ENCODE measurements at regions not wholly inside any gene's neighbourhood (a gene's known extent, or its start where the extent isn't known, plus 50 kb on each side); places are given as distances from the start of the nearest gene placed in this dataset.

GRCh38 chr5:26660116-26660515, 378.3 kb downstream of the CDH9 start:
- H3K27me3 ChIP-seq, result no peaks in the 10 kb centered on the region
- H4K20me1 ChIP-seq, result no peaks in the 10 kb centered on the region; a peak in 1 of 22 replicates
- no peak overlapping the region for H3K4me2 ChIP-seq
- no peak for TF ChIP-seq Cebpa-rat (IDR thresholded peaks at IDR 0.05)
- H3K27ac ChIP-seq, result no peak overlapping the region
- H3K4me3 ChIP-seq, result no peak overlapping the region
- no peaks in the 10 kb centered on the region for H3K36me3 ChIP-seq
- H3K4me1 ChIP-seq, result no peaks in the 10 kb centered on the region
- no peak overlapping the region for H3K9ac ChIP-seq
- H3K9me3 ChIP-seq (replicated peaks in 1 of 11), result peaks cover 0 to 8% (median 0%) of the 10 kb centered on the region in 11 experiments; a peak in 1 of 22 replicates

GRCh38 chr5:26649000-26649399, 389.4 kb downstream of the CDH9 start:
- Histone ChIP-seq H3K9ac (no peak overlapping the region), H3K4me1 (no peaks in the 10 kb centered on the region), H3K4me3 (no peak overlapping the region), H3K4me2 (no peak overlapping the region), H3K27me3 (no peaks in the 10 kb centered on the region), H4K20me1 (no peaks in the 10 kb centered on the region), H3K36me3 (no peaks in the 10 kb centered on the region), H3K27ac (no peak overlapping the region), H3K9me3 (replicated peaks in 1 of 11) (no peaks in the 10 kb centered on the region; a peak in 1 of 22 replicates)
- TF ChIP-seq Cebpa-rat (IDR thresholded peaks at IDR 0.05), result no peak

GRCh38 chr5:26647781-26648180, 390.6 kb downstream of the CDH9 start:
- Histone ChIP-seq H3K9ac (no peak overlapping the region), H3K27me3 (no peaks in the 10 kb centered on the region), H3K9me3 (replicated peaks in 1 of 11) (no peaks in the 10 kb centered on the region; a peak in 1 of 22 replicates), H3K4me2 (no peak overlapping the region), H4K20me1 (no peaks in the 10 kb centered on the region), H3K27ac (no peak overlapping the region), H3K4me3 (no peak overlapping the region), H3K4me1 (no peaks in the 10 kb centered on the region), H3K36me3 (no peaks in the 10 kb centered on the region)
- TF ChIP-seq Cebpa-rat (IDR thresholded peaks at IDR 0.05), result no peak

DNA sequence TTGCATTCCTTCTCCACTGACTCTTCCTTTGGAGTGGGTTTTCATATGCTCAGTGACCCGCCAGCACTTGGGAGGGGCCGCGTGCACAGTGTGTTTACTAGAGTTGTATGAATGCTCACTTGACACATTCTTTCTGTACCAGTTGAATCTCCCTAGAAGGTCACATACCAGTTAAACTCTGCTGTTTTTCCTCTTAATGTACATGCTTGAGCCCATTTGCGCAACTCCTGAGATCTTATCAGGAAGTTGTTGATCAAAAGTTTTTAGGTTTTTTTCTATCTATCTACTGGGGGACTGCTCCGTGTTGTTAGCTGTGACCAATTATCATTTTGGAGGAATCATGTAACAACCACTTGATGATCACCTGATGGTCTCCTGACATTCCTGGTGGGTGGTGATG, 392.7 kb downstream of the CDH9 start:
- no peak for TF ChIP-seq Cebpa-rat (IDR thresholded peaks at IDR 0.05)
- Histone ChIP-seq H3K9me3 (replicated peaks in 1 of 11) (no peaks in the 10 kb centered on the region), H3K4me3 (no peak overlapping the region)

DNA sequence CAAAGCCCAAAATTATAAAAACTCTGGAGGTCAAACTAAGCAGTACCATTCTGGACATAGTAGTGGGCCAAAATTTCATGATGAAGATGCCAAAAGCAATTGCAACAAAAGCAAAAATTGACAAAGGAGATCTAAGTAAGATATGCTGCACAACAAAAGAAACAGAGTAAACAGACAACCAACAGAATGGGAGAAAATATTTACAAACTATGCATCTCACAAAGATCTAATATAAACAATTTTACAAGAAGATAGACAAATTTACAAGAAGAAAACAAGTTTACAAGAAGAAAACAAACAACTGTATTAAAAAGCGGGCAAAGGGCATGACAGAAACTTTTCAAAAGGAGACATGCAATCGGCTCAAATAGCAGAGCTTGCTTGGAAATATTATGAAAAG, 396.9 kb downstream of the CDH9 start:
- Histone ChIP-seq H3K4me2 (no peak overlapping the region), H3K27ac (no peak overlapping the region), H4K20me1 (no peaks in the 10 kb centered on the region), H3K9ac (no peak overlapping the region), H3K27me3 (no peaks in the 10 kb centered on the region), H3K9me3 (replicated peaks in 1 of 11) (no peaks in the 10 kb centered on the region), H3K4me1 (no peaks in the 10 kb centered on the region), H3K36me3 (no peaks in the 10 kb centered on the region), H3K4me3 (no peak overlapping the region)
- TF ChIP-seq Cebpa-rat (IDR thresholded peaks at IDR 0.05), result no peak

More for the DNA sequence above, 392.7 kb downstream of the CDH9 start:
- Histone ChIP-seq H4K20me1 (no peaks in the 10 kb centered on the region), H3K4me2 (no peak overlapping the region), H3K27me3 (no peaks in the 10 kb centered on the region), H3K36me3 (no peaks in the 10 kb centered on the region), H3K4me1 (no peaks in the 10 kb centered on the region), H3K9ac (no peak overlapping the region), H3K27ac (no peak overlapping the region)

DNA sequence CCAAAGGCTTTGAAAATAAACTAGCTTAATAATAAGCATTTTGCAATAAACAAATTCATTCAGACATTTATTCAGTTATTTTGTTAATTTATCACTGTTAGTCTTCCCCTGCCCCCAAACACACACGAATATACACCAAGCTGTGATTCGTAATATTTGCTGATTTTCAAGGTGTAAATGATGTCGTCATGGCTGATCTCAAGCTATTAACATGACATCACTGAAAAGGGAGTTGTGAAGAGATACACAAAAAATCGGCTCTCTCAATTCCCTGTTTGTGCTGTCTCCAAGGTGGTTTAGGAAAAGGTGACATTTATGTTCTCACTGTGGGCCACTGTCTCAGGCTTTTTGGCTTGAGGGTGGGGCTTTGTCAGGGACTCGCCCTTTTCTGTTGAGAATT, 413.3 kb downstream of the CDH9 start:
- Histone ChIP-seq H3K27me3 (no peaks in the 10 kb centered on the region), H3K9me3 (replicated peaks in 1 of 11) (no peaks in the 10 kb centered on the region), H3K4me2 (no peak overlapping the region), H3K4me3 (no peak overlapping the region), H4K20me1 (no peaks in the 10 kb centered on the region), H3K27ac (no peak overlapping the region), H3K9ac (no peak overlapping the region), H3K4me1 (no peaks in the 10 kb centered on the region), H3K36me3 (no peaks in the 10 kb centered on the region)
- no peak for TF ChIP-seq Cebpa-rat (IDR thresholded peaks at IDR 0.05)

DNA sequence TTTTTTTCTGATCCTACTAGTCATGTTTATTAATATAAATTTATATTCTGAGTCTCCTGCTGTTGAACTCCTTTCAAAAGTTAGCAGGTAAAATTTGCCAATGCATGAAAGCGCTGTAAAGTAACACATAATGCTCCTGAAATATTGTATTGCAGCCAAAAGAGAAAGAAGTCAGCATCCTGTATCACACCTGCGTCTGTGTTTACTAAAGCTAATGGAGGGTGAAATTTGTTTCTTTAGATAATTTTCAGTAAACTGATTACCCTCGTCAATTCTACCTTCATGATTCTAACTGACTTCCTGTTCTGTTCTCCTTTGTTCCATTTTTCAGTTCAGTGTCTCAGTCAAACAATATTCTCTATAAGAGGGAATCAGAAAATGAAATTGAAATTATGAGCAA, 415.4 kb downstream of the CDH9 start:
- H3K9ac ChIP-seq, result no peak overlapping the region
- H3K27me3 ChIP-seq, result no peaks in the 10 kb centered on the region
- H3K27ac ChIP-seq, result no peak overlapping the region
- H3K4me2 ChIP-seq, result no peak overlapping the region
- no peaks in the 10 kb centered on the region for H3K4me1 ChIP-seq
- TF ChIP-seq Cebpa-rat (IDR thresholded peaks at IDR 0.05), result no peak
- no peaks in the 10 kb centered on the region for H3K9me3 ChIP-seq (replicated peaks in 1 of 11)
- no peak overlapping the region for H3K4me3 ChIP-seq
- no peaks in the 10 kb centered on the region; a peak in 1 of 22 replicates for H4K20me1 ChIP-seq
- H3K36me3 ChIP-seq, result no peaks in the 10 kb centered on the region

- Histone ChIP-seq H3K27me3 (no peaks in the 10 kb centered on the region), H3K4me1 (no peaks in the 10 kb centered on the region), H3K27ac (no peak overlapping the region), H3K9ac (no peak overlapping the region), H3K9me3 (replicated peaks in 1 of 11) (no peaks in the 10 kb centered on the region), H3K36me3 (no peaks in the 10 kb centered on the region), H3K4me3 (no peak overlapping the region), H3K4me2 (no peak overlapping the region), H4K20me1 (no peaks in the 10 kb centered on the region)
- no peak for TF ChIP-seq Cebpa-rat (IDR thresholded peaks at IDR 0.05)
Observed at GRCh38 chr5:26610577-26610976, 427.8 kb downstream of the CDH9 start.

DNA sequence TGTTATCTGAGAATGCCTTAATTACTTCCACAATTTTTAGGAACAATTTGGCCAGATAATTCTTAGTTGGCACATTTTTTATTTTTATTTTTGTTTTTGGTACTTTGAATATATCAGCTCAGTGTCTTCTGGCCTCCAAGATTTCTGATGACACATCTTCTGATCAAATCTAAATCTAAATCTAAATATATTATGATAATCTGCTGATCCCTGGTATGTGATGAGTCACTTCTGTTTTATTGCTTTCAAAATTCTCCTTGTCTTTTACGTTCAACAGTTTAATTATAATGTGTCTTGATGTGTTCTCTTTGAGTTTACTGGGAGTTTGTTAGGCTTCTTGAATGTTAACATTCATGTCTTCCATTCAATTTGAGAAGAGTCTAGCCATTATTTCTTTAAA, 436.8 kb downstream of the CDH9 start:
- TF ChIP-seq Cebpa-rat (IDR thresholded peaks at IDR 0.05), result no peak
- Histone ChIP-seq H4K20me1 (no peaks in the 10 kb centered on the region), H3K9ac (no peak overlapping the region), H3K4me2 (no peak overlapping the region), H3K27ac (no peak overlapping the region), H3K36me3 (no peaks in the 10 kb centered on the region), H3K4me1 (no peaks in the 10 kb centered on the region), H3K4me3 (no peak overlapping the region), H3K9me3 (replicated peaks in 1 of 11) (no peaks in the 10 kb centered on the region), H3K27me3 (no peaks in the 10 kb centered on the region)

DNA sequence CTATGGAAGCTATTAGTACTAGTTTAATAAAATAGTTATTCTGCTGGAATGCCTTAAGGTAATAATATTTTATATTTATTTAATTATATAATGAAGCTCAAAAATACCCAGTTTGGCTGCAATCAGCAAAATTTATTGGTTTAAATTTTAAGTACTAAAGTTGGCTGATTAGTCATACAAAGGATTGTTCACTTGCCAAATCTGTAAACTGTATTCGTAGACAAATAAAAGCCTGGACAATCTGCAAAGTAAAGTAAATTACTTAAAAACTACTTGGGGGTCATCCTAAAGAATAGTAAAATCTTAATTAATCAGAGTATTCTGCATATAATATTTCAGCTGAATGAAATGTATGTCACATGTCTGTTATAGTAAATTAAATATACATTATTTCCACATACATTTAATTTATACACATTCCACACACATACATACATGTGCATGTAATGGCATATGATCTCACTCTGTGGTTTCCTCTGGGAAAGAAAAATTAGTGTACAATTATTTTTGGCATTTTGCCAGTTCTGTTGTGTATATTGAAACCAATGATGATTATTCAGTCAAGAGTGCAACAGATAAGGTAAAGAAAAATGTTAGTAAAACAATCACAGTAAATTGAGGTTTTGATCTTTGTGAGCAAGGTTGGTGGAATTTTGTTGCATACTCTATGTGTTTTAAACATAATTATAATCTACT, 455.9 kb downstream of the CDH9 start:
- no peaks in the 10 kb centered on the region for H3K4me1 ChIP-seq
- no peaks in the 10 kb centered on the region for H4K20me1 ChIP-seq
- H3K4me3 ChIP-seq, result no peak overlapping the region
- no peak overlapping the region for H3K4me2 ChIP-seq
- H3K36me3 ChIP-seq, result no peaks in the 10 kb centered on the region
- H3K27me3 ChIP-seq, result no peaks in the 10 kb centered on the region
- no peak overlapping the region for H3K9ac ChIP-seq
- H3K9me3 ChIP-seq (replicated peaks in 1 of 11), result no peaks in the 10 kb centered on the region
- no peak overlapping the region for H3K27ac ChIP-seq
- TF ChIP-seq Cebpa-rat (IDR thresholded peaks at IDR 0.05), result no peak

Data from BLaER1 treated with 17β-estradiol and CSF1 and Interleukin-3, amounts not matched to agents 10 nM and 100 nM (cell line).